ENCODE measurements at regions not wholly inside any gene's neighbourhood (a gene's known extent, or its start where the extent isn't known, plus 50 kb on each side); places are given as distances from the start of the nearest gene placed in this dataset.
"Not testable (repeated sequence)": the region's sequence is repeated elsewhere in the genome, so short reads cannot be mapped to it uniquely, and the experiment has no call there.

DNA sequence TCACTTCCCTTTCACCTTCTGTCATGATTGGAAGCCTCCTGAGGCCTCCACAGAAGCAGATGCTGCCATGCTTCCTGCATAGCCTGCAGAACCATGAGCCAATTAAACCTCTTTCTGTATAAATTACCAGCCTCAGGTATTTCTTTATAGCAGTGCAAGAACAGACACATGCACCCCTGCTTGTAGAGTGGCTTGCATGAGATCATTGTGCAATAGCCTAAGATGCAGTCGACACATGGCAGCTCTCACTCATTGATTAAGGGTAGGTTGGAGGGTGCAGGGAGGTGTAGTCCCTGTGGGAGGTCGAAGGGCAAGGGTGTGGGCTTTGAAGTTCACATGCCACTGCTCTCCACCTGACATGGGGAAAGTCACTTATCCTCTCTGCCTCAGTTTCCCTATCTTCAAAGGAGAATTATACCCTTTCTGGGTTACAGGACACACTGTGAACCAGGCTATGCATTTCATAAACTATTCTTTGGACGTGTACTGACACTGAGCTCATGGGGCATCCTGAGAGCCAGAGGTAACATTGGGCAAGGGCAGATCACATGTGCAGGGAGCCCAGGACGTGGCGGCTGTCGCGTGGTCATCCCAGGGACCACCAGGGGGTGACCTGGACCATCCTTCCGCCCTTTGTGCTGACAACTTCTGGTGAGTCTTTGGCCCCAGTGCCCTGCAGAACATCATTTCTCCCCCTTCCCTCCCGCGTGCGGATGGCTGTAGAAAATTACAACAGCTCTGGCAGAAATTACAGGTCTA, 69.2 kb upstream of the SHANK2 start:
- DNase-seq = no peak
- Histone ChIP-seq H3K27me3 (ENCODE audit: control insufficient read depth, insufficient read depth, low read length) (no peaks in the 10 kb centered on the region), H3K36me3 (replicated peaks; ENCODE audit: control insufficient read depth, insufficient read depth, low read length) (no peaks in the 10 kb centered on the region), H3K4me3 (ENCODE audit: insufficient read depth, low read depth, low read length) (no peak overlapping the region)

DNA sequence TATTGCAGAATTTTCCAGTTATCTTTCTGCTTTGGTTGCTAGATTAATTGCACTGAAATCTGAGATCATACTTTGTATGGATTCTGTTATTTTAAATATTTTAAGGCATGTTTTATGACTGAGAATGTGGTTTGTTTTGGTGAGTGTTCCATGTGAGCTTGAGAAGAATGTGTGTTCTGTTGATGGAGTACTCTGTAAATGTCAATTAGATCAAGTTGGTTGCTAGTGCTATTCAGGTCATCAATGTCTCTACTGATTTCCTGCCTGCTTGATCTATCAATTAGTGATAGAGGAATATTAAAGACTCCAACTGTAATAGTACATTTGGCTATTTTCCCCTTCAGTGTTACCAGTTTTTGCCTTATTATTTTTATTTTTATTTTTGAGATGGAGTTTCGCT, 64.3 kb upstream of the SHANK2 start:
- Histone ChIP-seq H3K27me3 (ENCODE audit: control insufficient read depth, insufficient read depth, low read length) (no peaks in the 10 kb centered on the region), H3K36me3 (replicated peaks; ENCODE audit: control insufficient read depth, insufficient read depth, low read length) (no peaks in the 10 kb centered on the region), H3K4me3 (ENCODE audit: insufficient read depth, low read depth, low read length) (no peak overlapping the region)
- DNase-seq = no peak

DNA sequence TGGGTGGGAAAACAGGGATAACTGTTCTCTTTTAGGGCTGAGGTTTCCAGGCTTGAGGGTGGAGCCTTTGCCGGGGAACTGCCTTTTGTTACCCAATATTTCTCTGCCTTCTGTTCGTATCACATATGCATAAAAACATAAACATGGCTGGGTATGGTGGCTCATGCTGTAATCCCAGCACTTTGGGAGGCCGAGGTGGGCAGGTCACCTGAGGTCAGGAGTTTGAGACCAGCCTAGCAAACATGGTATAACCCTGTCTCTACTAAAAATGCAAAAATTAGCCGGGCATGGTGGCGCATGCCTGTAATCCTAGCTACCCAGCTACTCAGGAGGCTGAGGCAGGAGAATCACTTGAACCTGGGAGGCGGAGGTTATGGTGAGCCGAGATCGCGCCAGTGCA, 60.2 kb upstream of the SHANK2 start:
- DNase-seq; H3K36me3 ChIP-seq (replicated peaks; ENCODE audit: control insufficient read depth, insufficient read depth, low read length); H3K4me3 ChIP-seq (ENCODE audit: insufficient read depth, low read depth, low read length); H3K27me3 ChIP-seq (ENCODE audit: control insufficient read depth, insufficient read depth, low read length): not testable (repeated sequence)

DNA sequence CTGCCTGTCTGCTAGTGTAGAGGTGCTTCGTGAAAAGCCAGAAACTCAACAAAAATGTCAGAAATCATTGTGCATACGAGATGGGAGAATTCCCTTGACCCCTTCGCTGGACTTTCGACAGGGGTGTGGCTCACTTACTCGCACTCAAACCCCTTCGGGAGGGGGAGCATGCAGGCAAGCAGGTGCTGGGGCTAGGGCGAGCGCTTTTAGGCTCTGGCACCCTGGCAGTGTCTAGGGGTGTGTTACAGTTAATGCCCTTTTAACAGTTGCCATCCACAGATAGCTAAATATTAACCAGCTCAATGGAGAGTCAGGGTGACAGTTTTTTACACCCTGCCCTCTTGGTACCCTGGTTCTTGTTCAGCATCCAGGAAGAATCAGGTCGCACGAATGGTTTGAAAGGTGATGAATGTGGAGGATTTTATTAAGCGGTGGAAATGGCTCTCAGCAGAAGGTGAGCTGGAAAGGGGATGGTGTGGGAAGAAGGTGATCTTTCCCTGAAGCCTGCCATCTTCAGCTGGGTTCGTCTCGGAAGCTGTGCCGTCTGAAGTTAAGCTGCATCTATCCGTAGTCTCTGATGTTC, 59.6 kb upstream of the SHANK2 start:
- DNase-seq = no peak
- Histone ChIP-seq H3K27me3 (ENCODE audit: control insufficient read depth, insufficient read depth, low read length) (no peaks in the 10 kb centered on the region), H3K4me3 (ENCODE audit: insufficient read depth, low read depth, low read length) (no peak overlapping the region), H3K36me3 (replicated peaks; ENCODE audit: control insufficient read depth, insufficient read depth, low read length) (no peaks in the 10 kb centered on the region)

DNA sequence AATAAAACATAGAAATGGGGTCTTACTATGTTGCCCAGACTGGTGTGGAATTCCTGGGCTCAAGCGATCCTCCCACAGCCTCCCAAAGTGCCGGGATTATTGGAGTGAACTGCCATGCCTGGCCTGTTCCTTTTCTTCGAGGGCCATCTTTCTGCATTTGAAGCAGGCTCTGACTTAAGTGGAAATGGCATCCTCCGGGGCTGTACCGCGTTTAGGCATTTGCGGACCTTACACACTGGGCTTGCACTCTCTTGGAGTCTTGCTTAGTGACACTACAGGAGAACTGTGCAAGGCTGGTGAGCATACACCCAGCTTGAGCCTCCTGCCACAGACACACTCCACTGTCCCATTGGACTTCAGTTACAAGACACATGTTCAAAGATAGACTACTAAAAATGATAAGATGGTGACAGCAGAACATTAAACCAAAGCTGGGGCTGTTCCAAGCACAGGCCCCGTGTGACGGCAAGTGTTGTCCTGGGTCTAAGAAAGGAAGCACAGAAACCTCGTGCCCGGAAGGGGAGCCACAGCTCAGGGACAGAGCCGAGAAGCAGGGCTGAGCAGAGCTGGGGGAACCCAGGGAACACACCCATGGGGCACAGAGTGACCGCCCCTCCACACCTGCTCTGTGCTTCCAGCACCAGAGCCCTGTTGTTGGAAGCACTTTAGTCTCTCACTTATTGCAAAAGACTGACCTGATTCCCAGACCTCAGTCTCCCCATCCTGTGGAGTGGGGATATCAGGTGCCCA, 59.0 kb upstream of the SHANK2 start:
- H3K4me3 ChIP-seq (ENCODE audit: insufficient read depth, low read depth, low read length) = no peak overlapping the region
- DNase-seq = no peak
- no peaks in the 10 kb centered on the region for H3K36me3 ChIP-seq (replicated peaks; ENCODE audit: control insufficient read depth, insufficient read depth, low read length)
- H3K27me3 ChIP-seq (ENCODE audit: control insufficient read depth, insufficient read depth, low read length) = no peaks in the 10 kb centered on the region

DNA sequence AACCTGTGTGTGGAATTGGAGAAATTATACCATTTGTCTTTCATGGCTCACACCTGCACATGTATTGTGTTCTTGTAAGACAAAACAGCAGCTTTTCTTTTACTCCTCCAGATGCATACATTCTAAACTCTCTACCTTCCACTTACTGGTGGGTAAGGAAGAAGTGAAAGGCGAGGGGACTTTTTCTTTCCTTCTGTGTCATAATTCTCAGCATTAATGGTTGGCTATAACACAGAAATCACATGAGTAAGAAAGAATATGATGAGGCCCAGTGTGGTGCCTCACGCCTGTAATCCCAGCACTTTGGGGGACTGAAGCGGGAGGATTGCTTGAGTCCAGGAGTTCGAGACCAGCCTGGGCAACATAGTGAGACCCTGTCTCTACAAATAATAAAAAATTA, 57.8 kb upstream of the SHANK2 start:
- H3K27me3 ChIP-seq (ENCODE audit: control insufficient read depth, insufficient read depth, low read length) = no peaks in the 10 kb centered on the region
- H3K4me3 ChIP-seq (ENCODE audit: insufficient read depth, low read depth, low read length) = no peak overlapping the region
- H3K36me3 ChIP-seq (replicated peaks; ENCODE audit: control insufficient read depth, insufficient read depth, low read length) = no peaks in the 10 kb centered on the region
- DNase-seq = no peak

DNA sequence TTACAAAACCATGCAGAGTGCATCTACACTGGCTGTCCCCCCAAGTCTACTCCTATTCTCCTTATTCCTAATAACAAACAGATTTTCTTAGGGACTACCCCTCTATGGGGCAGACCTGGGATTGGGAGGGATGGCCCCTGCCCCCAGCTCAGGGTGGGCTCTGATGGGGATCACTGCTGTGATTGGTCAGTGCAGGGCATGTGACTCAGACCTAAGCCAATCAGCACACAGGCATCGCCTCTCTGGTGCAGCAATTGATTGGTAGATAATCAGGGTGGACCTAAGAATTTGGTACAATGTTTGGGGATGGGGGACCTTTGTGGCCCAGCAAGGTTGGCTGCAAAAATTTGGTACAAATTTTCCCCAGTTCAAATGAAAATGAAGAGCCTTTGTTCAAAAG, 57.2 kb upstream of the SHANK2 start:
- DNase-seq = no peak
- Histone ChIP-seq H3K36me3 (replicated peaks; ENCODE audit: control insufficient read depth, insufficient read depth, low read length) (no peaks in the 10 kb centered on the region), H3K27me3 (ENCODE audit: control insufficient read depth, insufficient read depth, low read length) (no peaks in the 10 kb centered on the region), H3K4me3 (ENCODE audit: insufficient read depth, low read depth, low read length) (no peak overlapping the region)

DNA sequence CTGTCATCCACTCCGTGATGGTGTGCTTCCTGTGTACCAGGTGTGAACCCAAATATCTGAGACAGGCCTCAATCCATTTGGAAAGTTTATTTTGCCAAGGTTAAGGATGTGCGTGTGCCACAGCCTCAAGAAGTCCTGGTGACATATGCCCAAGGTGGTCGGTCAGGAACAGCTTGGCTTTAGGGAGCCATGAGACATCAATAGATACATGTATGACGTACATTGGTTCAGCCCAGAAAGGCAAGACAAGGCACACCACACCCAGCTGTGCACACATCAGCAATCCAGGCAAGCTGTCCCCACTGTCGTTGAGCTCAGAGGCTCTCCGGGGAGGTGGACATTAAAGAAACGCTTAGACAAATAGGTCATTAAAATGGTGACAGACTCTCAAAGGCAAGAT, 56.8 kb upstream of the SHANK2 start:
- Histone ChIP-seq H3K36me3 (replicated peaks; ENCODE audit: control insufficient read depth, insufficient read depth, low read length) (no peaks in the 10 kb centered on the region), H3K27me3 (ENCODE audit: control insufficient read depth, insufficient read depth, low read length) (no peaks in the 10 kb centered on the region), H3K4me3 (ENCODE audit: insufficient read depth, low read depth, low read length) (no peak overlapping the region)
- DNase-seq = no peak

DNA sequence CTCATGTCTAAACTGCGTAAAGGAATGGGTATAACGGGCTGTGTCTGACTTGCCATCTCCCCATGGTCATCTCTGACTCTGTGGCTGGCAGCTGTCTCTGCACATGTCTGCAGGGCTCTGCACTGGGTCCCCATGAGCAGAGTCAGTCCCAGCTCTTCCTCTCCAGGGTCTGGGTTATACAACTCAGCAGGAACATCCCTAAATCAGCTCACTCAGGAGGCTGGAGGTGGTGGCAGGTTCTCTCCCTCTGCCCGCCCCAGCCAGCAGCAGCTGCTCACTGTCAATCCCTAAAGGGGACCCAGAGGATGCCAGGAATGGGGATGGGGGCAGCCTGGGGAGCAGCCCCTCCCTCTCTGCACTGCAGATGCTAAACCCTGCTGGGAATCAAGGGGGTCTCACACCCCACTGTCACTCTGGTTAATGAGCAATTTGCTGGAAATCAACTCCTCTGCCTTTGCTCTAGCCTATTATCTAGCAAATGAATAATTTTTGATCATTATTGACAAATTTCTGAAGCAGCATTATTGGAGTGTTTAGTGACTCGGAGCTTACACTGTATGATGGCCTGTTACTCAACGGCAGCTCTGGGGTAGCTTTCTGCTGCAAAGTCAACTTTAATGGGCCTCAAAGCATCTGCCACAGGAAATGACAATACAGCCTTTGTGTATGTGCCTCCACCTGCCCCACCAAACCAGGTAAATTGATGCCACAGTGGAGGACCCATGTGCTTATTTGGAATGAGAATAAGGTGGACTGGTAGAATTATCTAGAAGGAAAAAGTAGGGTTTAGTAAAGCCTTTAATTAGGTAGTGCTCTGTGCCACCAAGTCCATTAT, 55.7 kb upstream of the SHANK2 start:
- H3K4me3 ChIP-seq (ENCODE audit: insufficient read depth, low read depth, low read length) = no peak overlapping the region
- no peaks in the 10 kb centered on the region for H3K27me3 ChIP-seq (ENCODE audit: control insufficient read depth, insufficient read depth, low read length)
- H3K36me3 ChIP-seq (replicated peaks; ENCODE audit: control insufficient read depth, insufficient read depth, low read length) = no peaks in the 10 kb centered on the region
- DNase-seq = no peak

DNA sequence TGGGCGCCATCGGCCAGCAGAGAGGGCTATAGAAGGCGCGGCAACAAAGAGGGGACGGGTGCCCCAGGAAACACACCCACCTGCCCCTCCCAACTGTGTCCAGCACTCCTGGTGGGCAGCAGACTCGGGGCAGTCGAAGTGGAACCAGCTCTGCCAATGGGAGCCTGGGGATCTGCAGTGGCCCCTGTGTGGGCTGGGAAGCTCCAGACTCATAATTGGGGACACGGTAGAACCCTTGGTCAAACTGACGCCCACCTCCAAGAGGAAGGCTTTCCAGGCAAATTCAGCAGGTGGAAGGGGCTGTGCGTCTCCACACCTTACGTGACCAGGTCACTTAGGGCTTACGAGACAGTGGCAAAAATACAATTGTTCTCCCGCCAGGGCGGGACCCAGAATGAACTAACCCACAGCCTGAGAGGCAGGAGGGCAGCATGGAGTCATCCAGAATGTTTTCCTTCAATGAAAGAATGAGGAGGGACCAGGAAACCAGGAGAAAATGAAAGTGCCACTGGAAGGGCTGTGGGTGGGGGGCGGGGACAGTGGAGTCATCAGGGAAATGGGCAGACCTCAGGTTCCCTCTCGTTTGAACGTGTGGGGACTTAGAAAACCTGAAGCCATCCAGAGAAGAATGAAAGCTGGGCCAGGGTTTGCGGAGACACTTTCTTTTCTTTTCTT, 53.2 kb upstream of the SHANK2 start:
- H3K27me3 ChIP-seq (ENCODE audit: control insufficient read depth, insufficient read depth, low read length) = no peaks in the 10 kb centered on the region
- H3K4me3 ChIP-seq (ENCODE audit: insufficient read depth, low read depth, low read length) = no peak overlapping the region
- H3K36me3 ChIP-seq (replicated peaks; ENCODE audit: control insufficient read depth, insufficient read depth, low read length) = no peaks in the 10 kb centered on the region
- DNase-seq = no peak

DNA sequence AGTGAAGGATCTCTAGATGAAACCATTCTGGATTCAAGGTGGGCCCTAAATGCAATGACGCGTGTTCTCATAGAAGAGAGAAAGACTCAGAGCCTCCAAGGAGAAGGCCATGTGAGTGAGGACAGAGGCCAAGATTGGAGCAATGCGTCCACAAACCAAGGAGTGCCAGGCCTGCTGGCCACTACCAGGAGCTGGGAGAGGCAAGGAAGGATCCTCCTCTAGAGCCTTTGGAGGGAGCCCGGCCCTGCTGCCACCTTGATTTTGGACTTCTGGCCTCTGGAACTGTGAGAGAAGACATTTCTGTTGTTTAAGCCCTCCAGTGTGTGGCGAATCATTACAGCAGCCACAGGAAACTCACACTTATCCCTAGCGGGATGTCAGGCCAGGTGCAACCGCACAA, 52.7 kb upstream of the SHANK2 start:
- DNase-seq = no peak
- no peak overlapping the region for H3K4me3 ChIP-seq (ENCODE audit: insufficient read depth, low read depth, low read length)
- no peaks in the 10 kb centered on the region for H3K36me3 ChIP-seq (replicated peaks; ENCODE audit: control insufficient read depth, insufficient read depth, low read length)
- no peaks in the 10 kb centered on the region for H3K27me3 ChIP-seq (ENCODE audit: control insufficient read depth, insufficient read depth, low read length)

DNA sequence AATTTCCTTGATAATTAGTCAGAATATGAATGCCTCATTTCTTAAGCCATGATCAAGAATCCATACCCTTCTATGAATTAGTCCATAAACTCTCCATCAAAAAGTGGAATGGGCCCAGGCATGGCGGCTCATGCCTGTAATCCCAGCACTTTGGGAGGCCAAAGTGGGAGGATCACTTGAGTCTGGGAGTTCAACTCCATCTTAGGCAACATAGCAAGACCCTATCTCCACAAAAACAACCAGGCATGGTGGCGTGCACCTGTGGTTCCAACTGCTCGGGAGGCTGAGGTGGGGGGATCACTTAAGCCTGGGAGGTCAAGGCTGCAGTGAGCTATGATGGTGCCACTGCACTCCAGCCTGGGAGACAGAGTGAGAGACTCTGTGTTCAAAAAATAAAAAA, 52.1 kb upstream of the SHANK2 start:
- no peaks in the 10 kb centered on the region; the same call in 1 of the 2 replicates for H3K27me3 ChIP-seq (ENCODE audit: control insufficient read depth, insufficient read depth, low read length)
- DNase-seq = no peak
- no peak overlapping the region for H3K4me3 ChIP-seq (ENCODE audit: insufficient read depth, low read depth, low read length)
- H3K36me3 ChIP-seq (replicated peaks; ENCODE audit: control insufficient read depth, insufficient read depth, low read length) = no peaks in the 10 kb centered on the region

DNA sequence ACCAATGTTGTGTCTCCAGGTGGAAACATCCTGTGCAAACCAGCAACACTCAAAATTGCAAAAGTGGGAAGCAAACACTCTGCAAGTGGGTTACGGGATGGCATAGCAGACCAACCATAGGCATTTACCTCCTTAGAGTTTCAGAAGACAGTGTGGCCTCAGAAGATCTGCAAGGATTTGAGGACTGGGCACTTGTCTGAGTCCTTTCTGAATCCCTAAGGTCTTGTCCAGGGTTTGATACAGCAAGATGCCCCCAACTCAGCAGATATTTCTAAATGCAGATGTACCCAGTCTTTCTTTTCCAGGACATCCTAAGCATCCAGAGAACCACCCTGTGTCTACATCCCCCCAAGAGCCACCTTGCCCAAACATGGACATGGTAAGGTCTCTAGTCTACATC, 51.7 kb upstream of the SHANK2 start:
- H3K4me3 ChIP-seq (ENCODE audit: insufficient read depth, low read depth, low read length) = no peak overlapping the region
- H3K36me3 ChIP-seq (replicated peaks; ENCODE audit: control insufficient read depth, insufficient read depth, low read length) = no peaks in the 10 kb centered on the region
- no peaks in the 10 kb centered on the region; the same call in 1 of the 2 replicates for H3K27me3 ChIP-seq (ENCODE audit: control insufficient read depth, insufficient read depth, low read length)
- no peak for DNase-seq

DNA sequence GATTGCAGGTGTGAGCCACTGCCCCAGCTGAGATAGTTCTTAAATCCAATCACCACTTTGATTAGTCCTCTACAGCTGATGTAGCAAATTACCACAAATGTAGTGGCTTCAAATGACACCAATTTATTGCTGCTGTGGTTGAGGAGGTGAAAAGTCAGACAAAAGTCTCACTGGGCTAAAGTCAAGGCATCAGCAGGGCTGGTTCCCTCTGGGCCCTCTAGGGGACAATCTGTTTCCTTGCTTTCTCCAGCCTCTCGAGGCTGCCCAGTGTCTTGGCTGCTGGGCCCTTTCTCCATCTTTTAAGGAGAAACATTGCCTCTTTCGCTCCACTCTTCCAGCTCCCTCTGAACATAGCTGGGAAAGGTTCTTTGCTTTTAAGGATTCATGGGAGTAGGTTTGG, 50.5 kb upstream of the SHANK2 start:
- DNase-seq = peak; percentile 55
- Histone ChIP-seq H3K4me3 (ENCODE audit: insufficient read depth, low read depth, low read length) (no peak overlapping the region), H3K36me3 (replicated peaks; ENCODE audit: control insufficient read depth, insufficient read depth, low read length) (no peaks in the 10 kb centered on the region), H3K27me3 (ENCODE audit: control insufficient read depth, insufficient read depth, low read length) (no peaks in the 10 kb centered on the region; the same call in 1 of the 2 replicates)
